D721Med (cell line): ENCODE measurements at regions not wholly inside any gene's neighbourhood (a gene's known extent, or its start where the extent isn't known, plus 50 kb on each side); places are given as distances from the start of the nearest gene placed in this dataset.

Experiments
- DNase-seq: peaks from one replicate; pipeline ENCODE4 v3.0.0; 2011; ENCODE audit warnings: low spot score; ENCODE audit not compliant: insufficient read length
- FAIRE-seq: peaks from 2 replicates; lab custom pipeline; 2011; peaks lifted over from hg19 to GRCh38; lab: Jason Lieb, UNC
- CTCF ChIP-seq: IDR thresholded peaks from 2 replicates; pipeline ENCODE4 v1.5.1; 2012; ENCODE audit warnings: mild to moderate bottlenecking, control low read depth; ENCODE audit not compliant: insufficient read depth; ENCODE audit errors: missing control alignments

GRCh38 chr10:118501171-118501570 is 94.3 kb downstream of the PRLHR start:
- no peak for FAIRE-seq
- no peak for TF ChIP-seq CTCF
- no peak for DNase-seq

- DNase-seq (no peak), FAIRE-seq (no peak)
- no peak for TF ChIP-seq CTCF
Observed at GRCh38 chr10:118500477-118501104, 94.9 kb downstream of the PRLHR start.

- TF ChIP-seq CTCF = no peak
- FAIRE-seq = no peak
- DNase-seq = no peak
Observed at GRCh38 chr10:118499186-118499585, 96.3 kb downstream of the PRLHR start.

- FAIRE-seq (no peak), DNase-seq (no peak)
- no peak for TF ChIP-seq CTCF
Observed at GRCh38 chr10:118498623-118499022, 96.8 kb downstream of the PRLHR start.

GRCh38 chr10:118497227-118497626 is 98.2 kb downstream of the PRLHR start:
- DNase-seq = no peak
- FAIRE-seq = no peak
- no peak for TF ChIP-seq CTCF

- DNase-seq (no peak), FAIRE-seq (no peak)
- TF ChIP-seq CTCF = no peak
Observed at GRCh38 chr10:118496525-118496924, 98.9 kb downstream of the PRLHR start.

- no peak for FAIRE-seq
- no peak for TF ChIP-seq CTCF
- no peak for DNase-seq
Observed at GRCh38 chr10:118495499-118495898, 99.9 kb downstream of the PRLHR start.
